MM.1S (cell line): ENCODE measurements at regions not wholly inside any gene's neighbourhood (a gene's known extent, or its start where the extent isn't known, plus 50 kb on each side); places are given as distances from the start of the nearest gene placed in this dataset.

ENCODE experiments used
- DNase-seq: peaks from one replicate; pipeline ENCODE4 v3.0.0-alpha.2; 2015
- H2AFZ ChIP-seq: fragments of 300-600 bp; sonication (generic); 2 replicates; pipeline ENCODE4 v1.6.0; 2016; ENCODE audit warnings: antibody characterized with exemption, low read length
- H3F3A ChIP-seq: fragments of 300-600 bp; sonication (generic); 2 replicates; pipeline ENCODE4 v1.6.1; 2016; ENCODE audit warnings: mild to moderate bottlenecking, antibody characterized with exemption, low read length, moderate library complexity, mixed read lengths; ENCODE audit not compliant: insufficient read depth
- H3K27ac ChIP-seq: fragments of 300-600 bp; sonication (generic); 2 replicates; pipeline ENCODE4 v1.5.1; 2016; ENCODE audit warnings: mild to moderate bottlenecking, low read length
- H3K27me3 ChIP-seq: fragments of 300-600 bp; sonication (generic); replicated peaks from 2 replicates; pipeline ENCODE4 v1.6.0; 2016; ENCODE audit warnings: low read length; ENCODE audit not compliant: insufficient read depth
- H3K36me3 ChIP-seq: fragments of 300-600 bp; sonication (generic); replicated peaks from 2 replicates; pipeline ENCODE4 v1.6.1; 2016; ENCODE audit warnings: mild to moderate bottlenecking, low read length, mixed read lengths; ENCODE audit not compliant: insufficient read depth
- H3K4me1 ChIP-seq: fragments of 300-600 bp; sonication (generic); 2 replicates; pipeline ENCODE4 v1.6.1; 2016; ENCODE audit warnings: low read length, mixed read lengths
- H3K4me2 ChIP-seq: fragments of 300-600 bp; sonication (generic); 2 replicates; pipeline ENCODE4 v1.6.0; 2016; ENCODE audit warnings: low read depth, low read length
- H3K4me3 ChIP-seq: fragments of 300-600 bp; sonication (generic); 2 replicates; pipeline ENCODE4 v1.5.1; 2016; ENCODE audit warnings: low read length, mixed read lengths
- H3K79me2 ChIP-seq: fragments of 300-600 bp; sonication (generic); 2 replicates; pipeline ENCODE4 v1.6.1; 2016; ENCODE audit warnings: mixed run types, low read length, mixed read lengths
- H3K9ac ChIP-seq: fragments of 300-600 bp; sonication (generic); 2 replicates; pipeline ENCODE4 v1.6.1; 2016; ENCODE audit warnings: low read length, mixed read lengths
- H3K9me2 ChIP-seq: fragments of 300-600 bp; sonication (generic); replicated peaks from 2 replicates; pipeline ENCODE4 v1.6.1; 2016; ENCODE audit warnings: mild to moderate bottlenecking, low read length, mixed read lengths; ENCODE audit not compliant: insufficient read depth
- H3K9me3 ChIP-seq: fragments of 300-600 bp; sonication (generic); replicated peaks from 2 replicates; pipeline ENCODE4 v1.6.1; 2016; ENCODE audit warnings: mild to moderate bottlenecking, low read length, mixed read lengths; ENCODE audit not compliant: insufficient read depth
- H4K20me1 ChIP-seq: fragments of 300-600 bp; sonication (generic); 2 replicates; pipeline ENCODE4 v1.6.1; 2016; ENCODE audit warnings: mild to moderate bottlenecking, low read length, moderate library complexity, mixed read lengths; ENCODE audit not compliant: insufficient read depth
- EZH2 ChIP-seq: fragments of 300-600 bp; sonication (generic); optimal IDR thresholded peaks from 2 replicates; pipeline ENCODE3; 2017; ENCODE audit warnings: low read depth, mild to moderate bottlenecking, antibody characterized with exemption, low read length, mixed read lengths
- EZH2phosphoT487 ChIP-seq: fragments of 300-600 bp; sonication (generic); IDR thresholded peaks from 2 replicates; pipeline ENCODE4 v1.6.1; 2018; ENCODE audit warnings: antibody characterized with exemption, low read length
- TF ChIP-seq, protein P1 (sequence below): fragments of 300-600 bp; sonication (generic); IDR thresholded peaks from 2 replicates; pipeline ENCODE4 v1.5.1; 2016; ENCODE audit warnings: antibody characterized with exemption, low read length, mixed read lengths

DNA sequence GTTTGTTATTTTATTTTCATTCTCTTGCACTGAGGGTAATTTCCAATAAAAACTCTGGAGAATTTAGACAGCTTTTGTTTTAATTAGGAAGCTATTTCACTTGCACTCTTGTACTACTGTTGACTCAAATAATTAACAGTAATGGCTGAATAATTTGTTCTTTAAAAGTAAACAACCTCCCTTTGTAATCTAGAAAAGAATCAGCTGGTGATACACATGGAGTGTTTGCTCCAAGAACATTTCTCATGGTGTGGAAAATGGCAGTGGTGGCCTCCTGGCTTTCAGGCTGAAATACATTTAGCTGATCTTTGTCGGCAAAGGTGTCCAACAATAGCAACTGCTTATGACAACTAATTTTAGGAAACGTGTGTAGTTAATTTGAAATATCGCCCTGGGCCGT is 129.4 kb downstream of the C9orf152 start:
- peaks cover 29% of the 10 kb centered on the region for H3K4me1 ChIP-seq
- H3K79me2 ChIP-seq, result peaks cover 100% of the 10 kb centered on the region
- no peak overlapping the region for H3K9ac ChIP-seq
- no peaks in the 10 kb centered on the region for H3K36me3 ChIP-seq
- H3K9me3 ChIP-seq, result no peaks in the 10 kb centered on the region
- H3K27me3 ChIP-seq, result no peaks in the 10 kb centered on the region
- H3K9me2 ChIP-seq, result no peaks in the 10 kb centered on the region
- no peak for TF ChIP-seq EZH2phosphoT487
- TF ChIP-seq, protein P1, sequence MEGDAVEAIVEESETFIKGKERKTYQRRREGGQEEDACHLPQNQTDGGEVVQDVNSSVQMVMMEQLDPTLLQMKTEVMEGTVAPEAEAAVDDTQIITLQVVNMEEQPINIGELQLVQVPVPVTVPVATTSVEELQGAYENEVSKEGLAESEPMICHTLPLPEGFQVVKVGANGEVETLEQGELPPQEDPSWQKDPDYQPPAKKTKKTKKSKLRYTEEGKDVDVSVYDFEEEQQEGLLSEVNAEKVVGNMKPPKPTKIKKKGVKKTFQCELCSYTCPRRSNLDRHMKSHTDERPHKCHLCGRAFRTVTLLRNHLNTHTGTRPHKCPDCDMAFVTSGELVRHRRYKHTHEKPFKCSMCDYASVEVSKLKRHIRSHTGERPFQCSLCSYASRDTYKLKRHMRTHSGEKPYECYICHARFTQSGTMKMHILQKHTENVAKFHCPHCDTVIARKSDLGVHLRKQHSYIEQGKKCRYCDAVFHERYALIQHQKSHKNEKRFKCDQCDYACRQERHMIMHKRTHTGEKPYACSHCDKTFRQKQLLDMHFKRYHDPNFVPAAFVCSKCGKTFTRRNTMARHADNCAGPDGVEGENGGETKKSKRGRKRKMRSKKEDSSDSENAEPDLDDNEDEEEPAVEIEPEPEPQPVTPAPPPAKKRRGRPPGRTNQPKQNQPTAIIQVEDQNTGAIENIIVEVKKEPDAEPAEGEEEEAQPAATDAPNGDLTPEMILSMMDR, result no peak
- no peak for TF ChIP-seq EZH2
- H3F3A ChIP-seq, result no peaks in the 10 kb centered on the region
- H3K4me3 ChIP-seq, result no peak overlapping the region
- no peak overlapping the region for H3K4me2 ChIP-seq
- H3K27ac ChIP-seq, result no peak overlapping the region
- no peak for DNase-seq
- no peak overlapping the region for H2AFZ ChIP-seq
- peaks cover 12% of the 10 kb centered on the region; the same call in 1 of the 2 replicates for H4K20me1 ChIP-seq

DNA sequence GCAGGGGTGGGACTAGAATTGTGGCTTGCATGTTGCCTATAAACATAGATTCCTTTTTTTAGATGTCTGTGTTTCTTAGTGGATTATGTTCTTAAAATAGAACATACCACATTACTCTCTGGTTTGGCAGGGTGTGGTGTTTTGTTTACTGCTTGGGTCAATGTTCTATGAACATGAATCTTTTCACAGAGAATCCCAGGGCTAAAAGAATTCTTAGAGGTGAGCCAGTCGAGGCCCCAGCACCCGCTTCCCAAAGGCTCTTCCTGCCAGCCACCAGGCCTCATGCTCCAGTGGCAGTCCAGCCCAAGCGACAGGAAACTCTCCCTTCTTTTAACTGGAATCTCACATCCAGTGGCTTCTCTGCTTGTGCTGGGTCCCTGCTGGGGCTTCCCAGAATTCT is 126.6 kb downstream of the C9orf152 start:
- H3K4me3 ChIP-seq, result no peak overlapping the region
- H3K36me3 ChIP-seq, result no peaks in the 10 kb centered on the region
- H3K4me1 ChIP-seq, result peaks cover 31% of the 10 kb centered on the region
- no peaks in the 10 kb centered on the region for H3K27me3 ChIP-seq
- no peak overlapping the region for H2AFZ ChIP-seq
- 0 out of 2 replicates have a peak, but pooled peaks cover under 1% of the 10 kb centered on the region for H3F3A ChIP-seq
- H4K20me1 ChIP-seq, result 0 out of 2 replicates have a peak, but pooled peaks cover 3% of the 10 kb centered on the region
- H3K4me2 ChIP-seq, result peak overlapping the region; percentile 44; the same call in 1 of the 2 replicates
- H3K9me2 ChIP-seq, result no peaks in the 10 kb centered on the region
- H3K9ac ChIP-seq, result peak overlapping the region; percentile 1; the same call in 1 of the 2 replicates
- peak; percentile 40 for DNase-seq
- H3K9me3 ChIP-seq, result no peaks in the 10 kb centered on the region
- peak overlapping the region; percentile 54; the same call in 1 of the 2 replicates for H3K27ac ChIP-seq
- H3K79me2 ChIP-seq, result peaks cover 100% of the 10 kb centered on the region
- no peak for TF ChIP-seq EZH2phosphoT487
- no peak for TF ChIP-seq EZH2
- TF ChIP-seq, protein P1, result no peak

DNA sequence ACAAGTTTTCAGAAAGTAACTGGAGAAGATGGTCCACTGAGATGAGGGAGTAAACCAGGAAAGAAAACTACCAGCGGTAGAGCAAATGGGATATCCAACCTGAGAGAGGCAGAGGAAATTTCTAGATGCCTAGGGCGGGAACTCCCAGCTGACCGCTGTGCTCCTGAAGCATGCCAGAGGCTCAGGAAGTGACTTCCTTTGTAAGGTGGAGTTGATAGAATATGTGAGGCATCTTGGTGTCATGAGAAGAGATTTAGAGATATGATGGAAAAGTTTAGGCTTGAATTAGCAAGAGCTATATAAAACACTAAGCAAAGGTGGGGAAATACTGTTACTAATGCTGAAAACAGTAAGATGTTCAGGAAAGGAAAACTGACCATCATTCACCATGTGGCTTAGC is 124.1 kb downstream of the C9orf152 start:
- TF ChIP-seq, protein P1, result no peak
- TF ChIP-seq EZH2phosphoT487 (no peak), EZH2 (no peak)
- Histone ChIP-seq H3K9ac (no peak overlapping the region), H3K27me3 (no peaks in the 10 kb centered on the region), H3K79me2 (peaks cover 100% of the 10 kb centered on the region), H3K4me3 (no peak overlapping the region), H3K9me2 (no peaks in the 10 kb centered on the region), H3K36me3 (no peaks in the 10 kb centered on the region), H3K27ac (no peak overlapping the region), H3K9me3 (no peaks in the 10 kb centered on the region), H4K20me1 (0 out of 2 replicates have a peak, but pooled peaks cover under 1% of the 10 kb centered on the region), H3K4me1 (peaks cover 47% of the 10 kb centered on the region), H3F3A (peaks cover 6% of the 10 kb centered on the region; the same call in 1 of the 2 replicates), H3K4me2 (no peak overlapping the region), H2AFZ (no peak overlapping the region)
- DNase-seq, result no peak
